Right lobe of liver (tissue), 6 donors: ENCODE measurements at regions not wholly inside any gene's neighbourhood (a gene's known extent, or its start where the extent isn't known, plus 50 kb on each side); places are given as distances from the start of the nearest gene placed in this dataset.
"Not testable (repeated sequence)": the region's sequence is repeated elsewhere in the genome, so short reads cannot be mapped to it uniquely, and the experiment has no call there.

Experiments used
- ATAC-seq, 4 donors: fragments of 200-7000 bp; cut with Tn5 transposase; one replicate each; pipeline ENCODE4 v1.9.1; 2020; ENCODE audit warnings: mild to moderate bottlenecking in 4 of 4, moderate library complexity in 4 of 4
- DNase-seq, 3 donors: peaks; one replicate each; pipeline ENCODE4 v3.0.0-alpha.2; 2020
- H3K27ac ChIP-seq, 3 donors: fragments of 200-600 bp; one replicate each; pipeline ENCODE4 v1.8.0; 2022
- H3K27me3 ChIP-seq, 2 donors: fragments of 200-600 bp; one replicate each; pipeline ENCODE4 v1.8.0; 2022
- H3K36me3 ChIP-seq, 4 donors: fragments of 200-600 bp; sonication (generic) in 1 of 4; one replicate each; pipeline versions ENCODE4 v1.5.1 to v1.8.0; 2017 to 2022; ENCODE audit warnings: control low read depth in 1 of 4
- H3K4me1 ChIP-seq, 4 donors: fragments of 200-600 bp; sonication (generic) in 1 of 4; one replicate each; pipeline versions ENCODE4 v1.5.1 to v1.8.0; 2017 to 2022; ENCODE audit warnings: control low read depth in 1 of 4
- H3K4me3 ChIP-seq, 3 donors: fragments of 200-600 bp; one replicate each; pipeline ENCODE4 v1.8.0; 2022
- H3K9me3 ChIP-seq, 4 donors: fragments of 200-600 bp; sonication (generic) in 1 of 4; one replicate each; pipeline versions ENCODE4 v1.5.1 to v1.8.0; 2017 to 2022; ENCODE audit warnings: control low read depth in 1 of 4
- POLR2A ChIP-seq: fragments of 450-650 bp; IDR thresholded peaks from one replicate; pipeline ENCODE4 v1.6.1; 2017; ENCODE audit warnings: antibody characterized with exemption, mild to moderate bottlenecking
- WGBS: methylation state at CpG from one replicate; pipeline ENCODE4 v1.1.6; 2018; ENCODE audit warnings: low coverage, low lambda C conversion rate; ENCODE audit not compliant: insufficient coverage; ENCODE audit errors: missing lambda C conversion rate; 5-methylcytosine and 5-hydroxymethylcytosine counted together
- intact Hi-C, 2 donors: fragments of 100-400 bp; cut with DNase I; formaldehyde crosslinking; loops; one replicate each; pipeline versions ENCODE4 v1.11.2 to v1.14.1; 2022
- TF ChIP-seq, protein P1 (sequence below), 4 donors: fragments of 200-600 bp in 3 of 4; fragments of 450-650 bp in 1 of 4; IDR thresholded peaks; one replicate each; pipeline versions ENCODE4 v1.5.1 to v1.8.0; 2016 to 2022; ENCODE audit warnings: antibody characterized with exemption in 4 of 4, mild to moderate bottlenecking in 2 of 4
- donor health status: DM: no; HTN: yes; CAD: no.
- donor health status: DM: no; HTN: no; CAD: no.
- donor health status: DM: no; HTN: no; CAD: no.
- donor health status: DM: no; HTN: yes; CAD: no.
- donor health status: DM: no; HTN: yes; CAD: no.

DNA sequence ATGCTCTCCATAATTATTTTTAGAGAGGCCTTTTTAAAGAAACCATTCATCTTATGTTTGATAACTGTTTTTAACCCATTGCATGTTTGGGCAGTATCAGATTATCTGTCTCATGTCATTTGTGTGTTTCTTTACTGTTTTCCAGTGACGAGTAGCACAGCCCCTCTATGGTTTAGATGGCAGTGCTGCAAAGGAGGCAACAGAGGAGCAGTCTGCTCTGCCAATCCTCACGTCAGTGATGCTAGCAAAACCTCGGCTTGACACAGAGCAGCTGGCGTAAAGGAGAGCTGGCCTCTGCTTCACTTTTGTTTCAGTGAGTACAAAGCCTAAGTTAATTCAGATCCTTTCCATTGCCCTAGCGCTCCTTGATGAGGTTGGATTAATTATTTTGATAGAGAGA is 80.4 kb upstream of the GARIN1A start:
- no peak for DNase-seq
- Histone ChIP-seq H3K27me3 (no peaks in the 10 kb centered on the region), H3K36me3 (peaks cover 0 to 17% (median 3%) of the 10 kb centered on the region in 4 donors), H3K4me3 (no peak overlapping the region), H3K4me1 (no peaks in the 10 kb centered on the region), H3K27ac (no peak overlapping the region), H3K9me3 (no peaks in the 10 kb centered on the region)
- ATAC-seq = no peak
- no peak for TF ChIP-seq POLR2A
- TF ChIP-seq, protein P1, sequence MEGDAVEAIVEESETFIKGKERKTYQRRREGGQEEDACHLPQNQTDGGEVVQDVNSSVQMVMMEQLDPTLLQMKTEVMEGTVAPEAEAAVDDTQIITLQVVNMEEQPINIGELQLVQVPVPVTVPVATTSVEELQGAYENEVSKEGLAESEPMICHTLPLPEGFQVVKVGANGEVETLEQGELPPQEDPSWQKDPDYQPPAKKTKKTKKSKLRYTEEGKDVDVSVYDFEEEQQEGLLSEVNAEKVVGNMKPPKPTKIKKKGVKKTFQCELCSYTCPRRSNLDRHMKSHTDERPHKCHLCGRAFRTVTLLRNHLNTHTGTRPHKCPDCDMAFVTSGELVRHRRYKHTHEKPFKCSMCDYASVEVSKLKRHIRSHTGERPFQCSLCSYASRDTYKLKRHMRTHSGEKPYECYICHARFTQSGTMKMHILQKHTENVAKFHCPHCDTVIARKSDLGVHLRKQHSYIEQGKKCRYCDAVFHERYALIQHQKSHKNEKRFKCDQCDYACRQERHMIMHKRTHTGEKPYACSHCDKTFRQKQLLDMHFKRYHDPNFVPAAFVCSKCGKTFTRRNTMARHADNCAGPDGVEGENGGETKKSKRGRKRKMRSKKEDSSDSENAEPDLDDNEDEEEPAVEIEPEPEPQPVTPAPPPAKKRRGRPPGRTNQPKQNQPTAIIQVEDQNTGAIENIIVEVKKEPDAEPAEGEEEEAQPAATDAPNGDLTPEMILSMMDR (IDR thresholded peaks at IDR 0.05) = no peak
- intact Hi-C loops = no loop called here
- 85% methylated on average over 5 of the region's 5 CpGs for WGBS

DNA sequence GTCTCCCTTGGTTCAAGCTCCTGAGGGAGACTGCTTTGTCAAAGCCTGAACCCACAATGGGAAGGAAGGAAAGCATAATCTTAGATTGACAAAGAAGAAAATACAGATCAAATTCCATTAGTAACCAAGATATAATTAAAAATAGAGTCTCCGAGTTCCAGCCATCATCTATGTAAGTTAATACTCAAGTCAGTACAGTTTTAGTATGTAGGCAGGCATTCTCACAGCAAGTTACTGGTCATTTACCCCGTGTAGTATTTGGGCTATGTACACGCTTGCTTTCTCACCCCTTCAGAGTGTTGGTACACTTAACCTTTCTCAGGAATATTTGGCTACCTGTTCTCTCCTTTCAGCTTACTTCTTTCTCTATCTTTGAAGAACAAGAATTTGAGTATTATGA is 79.9 kb upstream of the GARIN1A start:
- H3K9me3 ChIP-seq, ATAC-seq, H3K4me3 ChIP-seq, intact Hi-C loops, H3K27ac ChIP-seq, H3K27me3 ChIP-seq, H3K4me1 ChIP-seq, DNase-seq: not testable (repeated sequence)
- peaks cover 0 to 17% (median 3%) of the 10 kb centered on the region in 4 donors for H3K36me3 ChIP-seq
- WGBS = no CpG with 5 or more reads among the region's 3 CpGs

DNA sequence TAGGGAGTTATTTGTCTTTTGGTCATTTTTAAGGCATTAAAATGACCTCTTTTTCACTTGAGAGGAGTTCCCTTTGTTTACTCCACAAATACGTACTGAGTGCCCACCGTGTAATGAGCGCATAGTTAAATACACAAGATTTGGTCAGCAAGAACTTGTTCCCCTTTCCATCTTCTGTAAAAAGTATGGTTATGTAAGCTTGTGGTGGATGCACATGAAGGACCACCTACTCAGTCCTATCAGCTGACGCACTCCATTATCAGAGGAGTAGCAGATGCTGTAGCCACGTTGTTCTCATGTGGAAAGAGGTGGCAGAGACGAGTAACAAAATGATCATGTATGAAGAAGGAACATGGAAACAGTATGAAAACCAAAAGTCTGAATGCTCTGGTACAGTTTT is 78.0 kb upstream of the GARIN1A start:
- DNase-seq, H3K9me3 ChIP-seq, H3K27ac ChIP-seq, ATAC-seq, H3K27me3 ChIP-seq, intact Hi-C loops, H3K4me3 ChIP-seq, H3K4me1 ChIP-seq: not testable (repeated sequence)
- 87% methylated on average over 6 of the region's 6 CpGs for WGBS
- H3K36me3 ChIP-seq = peaks cover 0 to 17% (median 3%) of the 10 kb centered on the region in 4 donors

DNA sequence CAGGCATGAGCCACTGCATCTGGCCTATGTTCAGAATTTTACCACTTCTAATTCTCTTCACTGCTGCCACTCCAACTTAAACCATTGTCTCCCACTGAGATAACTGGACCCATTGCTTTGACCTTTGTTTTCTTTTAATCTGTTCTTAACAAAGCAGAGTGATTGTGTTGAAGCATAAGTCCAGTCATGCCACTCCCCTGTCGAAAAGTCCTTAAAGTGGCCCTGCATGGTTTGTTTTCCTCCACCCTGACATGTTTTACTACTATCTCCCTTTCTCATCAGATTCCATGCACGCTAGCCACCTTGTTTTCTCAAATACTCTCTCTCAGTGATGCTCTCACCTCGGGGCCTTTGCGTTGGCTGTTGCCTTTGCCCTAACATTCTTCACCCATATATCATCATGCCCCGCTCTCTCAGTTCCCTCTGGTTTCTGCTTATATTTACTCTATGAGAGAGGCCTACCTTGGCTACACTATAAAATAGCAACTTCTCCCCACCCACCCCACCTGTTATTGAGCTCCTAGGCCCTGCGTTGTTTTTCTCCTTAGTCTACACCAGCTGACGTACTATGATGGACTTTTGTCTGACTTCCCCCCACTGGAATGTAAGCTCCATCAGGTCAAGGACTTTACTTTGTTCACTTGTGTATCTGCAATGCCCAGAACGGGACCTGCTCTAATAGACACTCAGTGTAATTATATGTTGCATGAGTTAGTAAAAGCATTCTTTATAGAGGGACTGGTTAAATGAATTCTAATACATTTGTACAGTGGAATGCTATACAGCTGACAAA is 75.6 kb upstream of the GARIN1A start:
- DNase-seq, H3K9me3 ChIP-seq, intact Hi-C loops, H3K27me3 ChIP-seq, H3K4me1 ChIP-seq, H3K27ac ChIP-seq, H3K4me3 ChIP-seq, ATAC-seq: not testable (repeated sequence)
- WGBS = 77% methylated on average over 8 of the region's 8 CpGs
- peaks cover 0 to 17% (median 3%) of the 10 kb centered on the region in 4 donors for H3K36me3 ChIP-seq

DNA sequence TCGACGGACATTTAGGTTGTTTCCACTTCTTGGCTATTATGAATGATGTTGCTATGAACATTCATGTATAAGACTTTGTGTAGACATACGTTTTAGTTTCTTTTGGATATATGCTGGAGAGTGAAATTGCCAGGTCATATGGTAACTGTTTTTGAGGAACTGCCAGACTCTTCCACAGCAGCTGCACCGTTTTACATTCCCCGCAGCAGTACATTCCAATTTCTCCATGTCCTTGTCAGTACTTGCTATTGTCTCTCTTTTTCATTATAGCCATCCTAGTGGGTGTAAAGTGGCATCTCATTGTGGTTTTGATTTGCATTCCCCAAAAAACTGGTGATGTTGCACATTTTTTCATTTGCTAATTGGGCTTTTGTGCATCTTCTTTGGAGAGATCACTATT is 73.1 kb upstream of the GARIN1A start:
- H3K27ac ChIP-seq, DNase-seq, ATAC-seq, H3K9me3 ChIP-seq, intact Hi-C loops, H3K4me1 ChIP-seq, H3K36me3 ChIP-seq, H3K4me3 ChIP-seq, H3K27me3 ChIP-seq: not testable (repeated sequence)
- WGBS = 43% methylated on average over 2 of the region's 5 CpGs

DNA sequence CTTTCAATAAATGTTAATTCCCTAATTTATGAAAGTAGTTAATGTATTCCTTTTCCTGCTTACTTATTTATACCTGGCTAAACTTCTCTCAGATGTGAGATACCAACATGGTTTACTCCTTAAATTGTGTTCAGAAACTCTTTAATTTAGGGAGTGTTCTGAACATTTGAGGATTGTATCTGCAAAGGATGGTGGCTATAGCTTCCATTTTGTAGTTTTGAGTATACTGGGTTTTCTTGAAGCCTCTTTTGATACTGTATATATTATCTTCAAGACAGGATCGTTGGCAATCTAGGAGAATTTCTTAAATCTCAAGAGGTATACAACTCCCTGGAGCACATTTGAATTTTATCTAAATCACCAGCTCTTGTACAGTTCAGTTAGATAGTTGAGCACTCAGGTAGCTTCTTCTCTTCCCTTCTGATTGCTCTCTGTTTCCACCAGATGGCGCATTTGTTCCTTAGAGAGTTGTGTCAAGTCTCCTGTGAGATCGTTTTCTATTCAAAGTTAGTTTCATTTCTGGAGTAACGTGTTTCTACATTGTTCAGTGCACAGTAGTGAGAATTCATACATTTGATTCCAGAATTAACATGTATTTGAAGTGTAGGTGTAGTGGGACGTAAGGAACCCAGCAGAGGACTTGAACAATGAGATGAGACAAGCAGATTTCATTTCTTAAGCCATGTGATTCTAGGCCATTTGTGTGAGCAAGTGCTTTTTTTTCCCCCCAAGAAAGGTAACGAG is 63.2 kb upstream of the GARIN1A start:
- H3K27me3 ChIP-seq, H3K9me3 ChIP-seq, DNase-seq, H3K36me3 ChIP-seq, H3K4me3 ChIP-seq, H3K27ac ChIP-seq, intact Hi-C loops, H3K4me1 ChIP-seq: not testable (repeated sequence)
- 13% methylated on average over 6 of the region's 6 CpGs for WGBS
- TF ChIP-seq, protein P1 (IDR thresholded peaks at IDR 0.05) = peak; percentile 53 to 58 (median 55)
- ATAC-seq = peak; percentile 92 to 96 (median 94)

DNA sequence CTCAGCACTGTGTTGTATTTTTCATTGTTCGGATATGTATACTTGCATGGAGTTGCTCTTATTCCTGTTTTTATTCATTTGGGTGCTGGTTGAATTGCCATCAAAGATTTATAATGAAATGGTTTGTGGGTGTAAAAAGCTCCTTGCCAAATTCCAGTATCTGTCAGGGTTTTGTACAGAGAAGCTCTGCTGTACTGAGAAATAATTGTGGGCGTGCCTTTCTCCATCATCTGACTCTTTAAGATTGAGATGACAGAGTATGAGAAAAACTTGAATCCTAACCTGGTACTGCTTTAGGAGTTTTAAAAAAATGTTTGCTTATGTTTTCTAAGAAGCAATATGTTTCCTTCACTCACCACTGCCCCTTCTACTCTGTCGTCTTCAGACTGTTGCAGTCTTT is 58.7 kb upstream of the GARIN1A start:
- intact Hi-C loops, H3K27me3 ChIP-seq, ATAC-seq, H3K4me1 ChIP-seq, H3K4me3 ChIP-seq, DNase-seq, H3K27ac ChIP-seq, H3K9me3 ChIP-seq: not testable (repeated sequence)
- WGBS = 75% methylated on average over 2 of the region's 3 CpGs
- peaks cover 0 to 24% (median 4%) of the 10 kb centered on the region in 4 donors for H3K36me3 ChIP-seq

DNA sequence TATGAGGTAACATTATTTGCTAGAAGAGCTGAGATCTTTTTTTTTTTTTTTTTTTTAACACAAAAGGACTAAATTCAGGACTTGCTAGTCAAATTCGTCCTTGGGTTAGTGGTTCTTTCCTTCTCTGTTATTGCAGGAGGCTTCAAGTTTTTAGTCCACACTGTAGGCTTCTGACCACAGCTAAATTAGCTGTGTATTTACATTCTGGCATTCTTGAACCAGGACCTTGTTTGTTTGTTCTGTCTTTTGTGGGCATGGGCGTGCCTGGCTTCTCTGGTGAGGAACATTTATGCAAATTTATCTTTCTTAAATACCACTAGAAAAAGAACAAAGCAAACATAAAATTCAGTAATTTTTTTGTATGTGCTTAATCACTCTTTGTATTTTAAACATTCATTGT is 57.3 kb upstream of the GARIN1A start:
- H3K27ac ChIP-seq, H3K9me3 ChIP-seq, H3K27me3 ChIP-seq, H3K4me1 ChIP-seq, DNase-seq, H3K4me3 ChIP-seq, ATAC-seq, intact Hi-C loops: not testable (repeated sequence)
- 67% methylated on average over 2 of the region's 2 CpGs for WGBS
- peaks cover 0 to 37% (median 8%) of the 10 kb centered on the region in 4 donors for H3K36me3 ChIP-seq

DNA sequence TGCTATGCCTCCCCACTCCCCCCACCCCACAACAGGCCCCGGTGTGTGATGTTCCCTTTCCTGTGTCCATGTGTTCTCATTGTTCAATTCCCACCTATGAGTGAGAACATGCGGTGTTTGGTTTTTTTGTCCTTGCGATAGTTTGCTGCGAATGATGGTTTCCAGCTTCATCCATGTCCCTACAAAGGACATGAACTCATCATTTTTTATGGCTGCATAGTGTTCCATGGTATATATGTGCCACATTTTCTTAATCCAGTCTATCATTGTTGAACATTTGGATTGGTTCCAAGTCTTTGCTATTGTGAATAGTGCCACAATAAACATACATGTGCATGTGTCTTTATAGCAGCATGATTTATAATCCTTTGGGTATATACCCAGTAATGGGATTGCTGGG is 55.3 kb upstream of the GARIN1A start:
- intact Hi-C loops, H3K4me1 ChIP-seq, H3K9me3 ChIP-seq, ATAC-seq, H3K4me3 ChIP-seq, H3K27me3 ChIP-seq, H3K27ac ChIP-seq, DNase-seq: not testable (repeated sequence)
- peaks cover 0 to 47% (median 13%) of the 10 kb centered on the region in 4 donors for H3K36me3 ChIP-seq
- WGBS = 90% methylated on average over 4 of the region's 4 CpGs
